Karpas-422 (cell line): ENCODE measurements at regions not wholly inside any gene's neighbourhood (a gene's known extent, or its start where the extent isn't known, plus 50 kb on each side); places are given as distances from the start of the nearest gene placed in this dataset.

ENCODE experiments used
- DNase-seq: peaks from one replicate; pipeline ENCODE4 v3.0.0-alpha.2; 2015
- H2AFZ ChIP-seq: fragments of 200-600 bp; sonication (generic); 2 replicates; pipeline ENCODE4 v1.6.1; 2014; ENCODE audit warnings: antibody characterized with exemption, low read length, mixed read lengths
- H3K27ac ChIP-seq: fragments of 200-600 bp; sonication (generic); 2 replicates; pipeline ENCODE4 v1.5.1; 2014; ENCODE audit warnings: mild to moderate bottlenecking, low read length, moderate library complexity
- H3K27me3 ChIP-seq: fragments of 200-600 bp; sonication (generic); 2 replicates; pipeline ENCODE4 v1.6.1; 2014; ENCODE audit warnings: low read length, mixed read lengths
- H3K36me3 ChIP-seq: fragments of 200-600 bp; sonication (generic); 2 replicates; pipeline ENCODE4 v1.6.1; 2014; ENCODE audit warnings: low read length, mixed read lengths; ENCODE audit not compliant: insufficient read depth
- H3K4me1 ChIP-seq: fragments of 200-600 bp; sonication (generic); 2 replicates; pipeline ENCODE4 v1.6.1; 2014; ENCODE audit warnings: mild to moderate bottlenecking, low read length, mixed read lengths
- H3K4me2 ChIP-seq: fragments of 200-600 bp; sonication (generic); 2 replicates; pipeline ENCODE4 v1.6.1; 2014; ENCODE audit warnings: low read length, low read depth, mild to moderate bottlenecking; ENCODE audit not compliant: poor library complexity, severe bottlenecking
- H3K4me3 ChIP-seq: fragments of 200-600 bp; sonication (generic); 2 replicates; pipeline ENCODE4 v1.5.1; 2014; ENCODE audit warnings: mild to moderate bottlenecking, antibody characterized with exemption, low read length, mixed read lengths
- H3K79me2 ChIP-seq: fragments of 200-600 bp; sonication (generic); 2 replicates; pipeline ENCODE4 v1.6.1; 2014; ENCODE audit warnings: mild to moderate bottlenecking, low read length, mixed read lengths
- H3K9ac ChIP-seq: fragments of 200-600 bp; sonication (generic); 2 replicates; pipeline ENCODE4 v1.6.0; 2014; ENCODE audit warnings: low read length
- H3K9me2 ChIP-seq: fragments of 200-600 bp; sonication (generic), shearing (Covaris generic); replicated peaks from 2 replicates; pipeline ENCODE4 v1.6.0; 2014; ENCODE audit warnings: mild to moderate bottlenecking, low read length, moderate library complexity; ENCODE audit not compliant: insufficient read depth
- H3K9me3 ChIP-seq: fragments of 300-700, 200-600 bp; sonication (generic); 2 replicates; pipeline ENCODE4 v1.6.1; 2014; ENCODE audit warnings: low read length, mixed read lengths
- H4K20me1 ChIP-seq: fragments of 200-600 bp; sonication (generic); 2 replicates; pipeline ENCODE4 v1.6.1; 2014; ENCODE audit warnings: mild to moderate bottlenecking, antibody characterized with exemption, low read length, low read depth; ENCODE audit not compliant: insufficient read depth

- H3K9ac ChIP-seq = no peak overlapping the region
- no peaks in the 10 kb centered on the region for H3K9me2 ChIP-seq
- H2AFZ ChIP-seq = no peak overlapping the region
- H3K9me3 ChIP-seq = no peaks in the 10 kb centered on the region
- H4K20me1 ChIP-seq = no peaks in the 10 kb centered on the region
- no peak overlapping the region for H3K4me3 ChIP-seq
- no peaks in the 10 kb centered on the region for H3K79me2 ChIP-seq
- H3K36me3 ChIP-seq = no peaks in the 10 kb centered on the region
- no peak overlapping the region for H3K4me2 ChIP-seq
- DNase-seq = no peak
- no peaks in the 10 kb centered on the region for H3K4me1 ChIP-seq
- H3K27me3 ChIP-seq = no peaks in the 10 kb centered on the region
- H3K27ac ChIP-seq = no peak overlapping the region
Measured at GRCh38 chr2:104388296-104388695, 465.6 kb upstream of the POU3F3 start.

GRCh38 chr2:104402825-104403224 lies 451.1 kb upstream of the POU3F3 start:
- Histone ChIP-seq H3K27me3 (0 out of 2 replicates have a peak, but pooled peaks cover 2% of the 10 kb centered on the region), H2AFZ (no peak overlapping the region), H3K4me1 (no peaks in the 10 kb centered on the region), H3K9ac (no peak overlapping the region), H3K36me3 (no peaks in the 10 kb centered on the region), H3K4me3 (no peak overlapping the region), H3K27ac (no peak overlapping the region), H3K4me2 (no peak overlapping the region), H3K9me3 (no peaks in the 10 kb centered on the region), H4K20me1 (no peaks in the 10 kb centered on the region), H3K9me2 (no peaks in the 10 kb centered on the region), H3K79me2 (no peaks in the 10 kb centered on the region)
- no peak for DNase-seq

- Histone ChIP-seq H4K20me1 (no peaks in the 10 kb centered on the region), H2AFZ (no peak overlapping the region), H3K4me3 (no peak overlapping the region), H3K27ac (no peak overlapping the region), H3K36me3 (no peaks in the 10 kb centered on the region), H3K4me2 (no peak overlapping the region), H3K9me3 (no peaks in the 10 kb centered on the region), H3K9ac (no peak overlapping the region), H3K9me2 (no peaks in the 10 kb centered on the region), H3K27me3 (0 out of 2 replicates have a peak, but pooled peaks cover 2% of the 10 kb centered on the region), H3K4me1 (no peaks in the 10 kb centered on the region), H3K79me2 (no peaks in the 10 kb centered on the region)
- DNase-seq = no peak
Measured at GRCh38 chr2:104404526-104404925, 449.4 kb upstream of the POU3F3 start.

- Histone ChIP-seq H3K79me2 (no peaks in the 10 kb centered on the region), H3K9me3 (no peaks in the 10 kb centered on the region), H3K9me2 (no peaks in the 10 kb centered on the region), H3K27ac (no peak overlapping the region), H3K4me1 (no peaks in the 10 kb centered on the region), H3K4me3 (no peak overlapping the region), H3K36me3 (no peaks in the 10 kb centered on the region), H2AFZ (no peak overlapping the region), H3K27me3 (0 out of 2 replicates have a peak, but pooled peaks cover 2% of the 10 kb centered on the region), H3K4me2 (no peak overlapping the region), H4K20me1 (no peaks in the 10 kb centered on the region), H3K9ac (no peak overlapping the region)
- DNase-seq = no peak
Measured at GRCh38 chr2:104405623-104406022, 448.3 kb upstream of the POU3F3 start.

GRCh38 chr2:104406261-104406726 lies 447.6 kb upstream of the POU3F3 start:
- Histone ChIP-seq H3K4me2 (no peak overlapping the region), H4K20me1 (no peaks in the 10 kb centered on the region), H3K9me3 (no peaks in the 10 kb centered on the region), H3K27me3 (0 out of 2 replicates have a peak, but pooled peaks cover 2% of the 10 kb centered on the region), H3K79me2 (no peaks in the 10 kb centered on the region), H3K4me3 (no peak overlapping the region), H3K27ac (no peak overlapping the region), H3K4me1 (no peaks in the 10 kb centered on the region), H3K9ac (no peak overlapping the region), H3K36me3 (no peaks in the 10 kb centered on the region), H2AFZ (no peak overlapping the region), H3K9me2 (no peaks in the 10 kb centered on the region)
- DNase-seq = no peak

GRCh38 chr2:104407641-104408040 lies 446.3 kb upstream of the POU3F3 start:
- H3K79me2 ChIP-seq = no peaks in the 10 kb centered on the region
- H3K9ac ChIP-seq = no peak overlapping the region
- no peaks in the 10 kb centered on the region for H3K36me3 ChIP-seq
- no peaks in the 10 kb centered on the region for H3K27me3 ChIP-seq
- H3K9me3 ChIP-seq = no peaks in the 10 kb centered on the region
- H3K4me1 ChIP-seq = no peaks in the 10 kb centered on the region
- no peak overlapping the region for H3K27ac ChIP-seq
- DNase-seq = no peak
- no peak overlapping the region for H3K4me2 ChIP-seq
- H3K4me3 ChIP-seq = no peak overlapping the region
- no peaks in the 10 kb centered on the region for H4K20me1 ChIP-seq
- H3K9me2 ChIP-seq = no peaks in the 10 kb centered on the region
- H2AFZ ChIP-seq = no peak overlapping the region

- H3K4me2 ChIP-seq = no peak overlapping the region
- no peak for DNase-seq
- H3K4me3 ChIP-seq = no peak overlapping the region
- H3K9me3 ChIP-seq = no peaks in the 10 kb centered on the region
- no peaks in the 10 kb centered on the region for H4K20me1 ChIP-seq
- no peaks in the 10 kb centered on the region for H3K36me3 ChIP-seq
- no peaks in the 10 kb centered on the region for H3K79me2 ChIP-seq
- H2AFZ ChIP-seq = no peak overlapping the region
- no peaks in the 10 kb centered on the region for H3K9me2 ChIP-seq
- H3K9ac ChIP-seq = no peak overlapping the region
- H3K4me1 ChIP-seq = no peaks in the 10 kb centered on the region
- H3K27ac ChIP-seq = no peak overlapping the region
- H3K27me3 ChIP-seq = no peaks in the 10 kb centered on the region
Measured at GRCh38 chr2:104408266-104408665, 445.6 kb upstream of the POU3F3 start.

GRCh38 chr2:104410136-104410535 lies 443.8 kb upstream of the POU3F3 start:
- Histone ChIP-seq H2AFZ (no peak overlapping the region), H3K4me1 (no peaks in the 10 kb centered on the region), H3K9ac (no peak overlapping the region), H3K9me3 (no peaks in the 10 kb centered on the region), H3K79me2 (no peaks in the 10 kb centered on the region), H4K20me1 (no peaks in the 10 kb centered on the region), H3K36me3 (no peaks in the 10 kb centered on the region), H3K9me2 (no peaks in the 10 kb centered on the region), H3K27ac (no peak overlapping the region), H3K4me2 (no peak overlapping the region), H3K27me3 (no peaks in the 10 kb centered on the region), H3K4me3 (no peak overlapping the region)
- DNase-seq = no peak

- Histone ChIP-seq H3K27me3 (no peaks in the 10 kb centered on the region), H3K4me1 (no peaks in the 10 kb centered on the region), H3K9ac (no peak overlapping the region), H3K4me3 (no peak overlapping the region), H3K4me2 (no peak overlapping the region), H3K36me3 (no peaks in the 10 kb centered on the region), H2AFZ (no peak overlapping the region), H3K9me2 (no peaks in the 10 kb centered on the region), H3K79me2 (no peaks in the 10 kb centered on the region), H4K20me1 (no peaks in the 10 kb centered on the region), H3K27ac (no peak overlapping the region), H3K9me3 (no peaks in the 10 kb centered on the region)
- peak; percentile 77 for DNase-seq
Measured at GRCh38 chr2:104412384-104412783, 441.5 kb upstream of the POU3F3 start.
